Caki2 (cell line): ENCODE measurements at regions not wholly inside any gene's neighbourhood (a gene's known extent, or its start where the extent isn't known, plus 50 kb on each side); places are given as distances from the start of the nearest gene placed in this dataset.
"Not testable (repeated sequence)": the region's sequence is repeated elsewhere in the genome, so short reads cannot be mapped to it uniquely, and the experiment has no call there.

Experiments
- DNase-seq: peaks from one replicate; pipeline ENCODE4 v3.0.0-alpha.2; 2015; ENCODE audit warnings: low read depth
- in situ Hi-C: cut with HindIII; loops from 2 replicates; pipeline ENCODE4 v1.10.0; 2016; ENCODE audit warnings: low sequenced_read_pairs, low pct_unique_long_range_greater_than_20kb, mixed read lengths

- DNase-seq = no peak
- in situ Hi-C loops = no loop called here
Observed at GRCh38 chr2:10220045-10220901, 82.4 kb upstream of the HPCAL1 start.

GRCh38 chr2:10220902-10221391 lies 81.8 kb upstream of the HPCAL1 start:
- in situ Hi-C loops = no loop called here
- no peak for DNase-seq

GRCh38 chr2:10221443-10221842 lies 81.3 kb upstream of the HPCAL1 start:
- in situ Hi-C loops = no loop called here
- no peak for DNase-seq

- DNase-seq = no peak
- in situ Hi-C loops = no loop called here
Observed at GRCh38 chr2:10221976-10222870, 80.5 kb upstream of the HPCAL1 start.

GRCh38 chr2:10223471-10223870 lies 79.2 kb upstream of the HPCAL1 start:
- in situ Hi-C loops = no loop called here
- DNase-seq = no peak

GRCh38 chr2:10223932-10224720 lies 78.6 kb upstream of the HPCAL1 start:
- in situ Hi-C loops = no loop called here

GRCh38 chr2:10224734-10225133 lies 78.0 kb upstream of the HPCAL1 start:
- no peak for DNase-seq
- in situ Hi-C loops = no loop called here

More at GRCh38 chr2:10223932-10224720, 78.6 kb upstream of the HPCAL1 start:
- no peak for DNase-seq

GRCh38 chr2:10225291-10226037 lies 77.2 kb upstream of the HPCAL1 start:
- in situ Hi-C loops = no loop called here
- DNase-seq = no peak

GRCh38 chr2:10226038-10226724 lies 76.5 kb upstream of the HPCAL1 start:
- DNase-seq = no peak
- in situ Hi-C loops = no loop called here

- DNase-seq = no peak
- in situ Hi-C loops = no loop called here
Observed at GRCh38 chr2:10228611-10229365, 73.9 kb upstream of the HPCAL1 start.

- in situ Hi-C loops = no loop called here
- DNase-seq = no peak
Observed at GRCh38 chr2:10229462-10230099, 73.1 kb upstream of the HPCAL1 start.

GRCh38 chr2:10230499-10230898 lies 72.2 kb upstream of the HPCAL1 start:
- in situ Hi-C loops = no loop called here

GRCh38 chr2:10230921-10231320 lies 71.8 kb upstream of the HPCAL1 start:
- in situ Hi-C loops, DNase-seq: not testable (repeated sequence)

More at GRCh38 chr2:10230499-10230898, 72.2 kb upstream of the HPCAL1 start:
- DNase-seq = no peak

- in situ Hi-C loops = no loop called here
Observed at GRCh38 chr2:10231551-10232085, 71.1 kb upstream of the HPCAL1 start.

GRCh38 chr2:10232096-10232815 lies 70.4 kb upstream of the HPCAL1 start:
- in situ Hi-C loops = no loop called here
- DNase-seq = no peak

More at GRCh38 chr2:10231551-10232085, 71.1 kb upstream of the HPCAL1 start:
- DNase-seq = no peak
